HG03575 (cell line): ENCODE measurements at regions not wholly inside any gene's neighbourhood (a gene's known extent, or its start where the extent isn't known, plus 50 kb on each side); places are given as distances from the start of the nearest gene placed in this dataset.

Experiments
- ATAC-seq: cut with Tn5 transposase; IDR thresholded peaks from one replicate; pipeline ENCODE4 v1.9.1; 2021; ENCODE audit not compliant: unreplicated experiment, insufficient number of reproducible peaks, low FRiP score; ENCODE audit errors: extremely low read depth

- ATAC-seq = no peak
Measured at GRCh38 chr22:49567899-49568750, 259.5 kb downstream of the BRD1 start.

- no peak for ATAC-seq
Measured at GRCh38 chr22:49566693-49567092, 261.0 kb downstream of the BRD1 start.

- ATAC-seq = no peak
Measured at GRCh38 chr22:49566141-49566541, 261.5 kb downstream of the BRD1 start.

GRCh38 chr22:49565516-49565855 lies 262.2 kb downstream of the BRD1 start:
- no peak for ATAC-seq

- ATAC-seq = no peak
Measured at GRCh38 chr22:49564666-49565515, 262.8 kb downstream of the BRD1 start.

- ATAC-seq = no peak
Measured at GRCh38 chr22:49564054-49564453, 263.6 kb downstream of the BRD1 start.

GRCh38 chr22:49562685-49563249 lies 264.9 kb downstream of the BRD1 start:
- ATAC-seq = no peak

GRCh38 chr22:49561976-49562375 lies 265.7 kb downstream of the BRD1 start:
- no peak for ATAC-seq

- ATAC-seq = no peak
Measured at GRCh38 chr22:49561338-49561737, 266.3 kb downstream of the BRD1 start.

- ATAC-seq = no peak
Measured at GRCh38 chr22:49555526-49555925, 272.1 kb downstream of the BRD1 start.

GRCh38 chr22:49554741-49555140 lies 272.9 kb downstream of the BRD1 start:
- no peak for ATAC-seq

GRCh38 chr22:49554296-49554625 lies 273.4 kb downstream of the BRD1 start:
- no peak for ATAC-seq

- ATAC-seq = no peak
Measured at GRCh38 chr22:49553518-49554295, 274.0 kb downstream of the BRD1 start.

- ATAC-seq = no peak
Measured at GRCh38 chr22:49553076-49553475, 274.6 kb downstream of the BRD1 start.

- ATAC-seq = no peak
Measured at GRCh38 chr22:49551897-49552614, 275.6 kb downstream of the BRD1 start.

GRCh38 chr22:49551446-49551845 lies 276.2 kb downstream of the BRD1 start:
- no peak for ATAC-seq

- no peak for ATAC-seq
Measured at GRCh38 chr22:49550766-49551362, 276.8 kb downstream of the BRD1 start.

GRCh38 chr22:49550141-49550430 lies 277.6 kb downstream of the BRD1 start:
- no peak for ATAC-seq
